ENCODE measurements at regions not wholly inside any gene's neighbourhood (a gene's known extent, or its start where the extent isn't known, plus 50 kb on each side); places are given as distances from the start of the nearest gene placed in this dataset.

GRCh38 chr5:174324680-174325079 lies 279.2 kb downstream of the NSG2 start:
- in situ Hi-C loops (cut with MboI; ENCODE audit: low sequenced_read_pairs) = loop anchor here (25.0 kb wide), 1 partner anchor 712 kb away; the partner anchor contains the start of gene BOD1

- in situ Hi-C loops (cut with MboI; ENCODE audit: low sequenced_read_pairs) = no loop called here
Measured at GRCh38 chr5:174325431-174325830, 279.9 kb downstream of the NSG2 start.

GRCh38 chr5:174325961-174326360 lies 280.5 kb downstream of the NSG2 start:
- in situ Hi-C loops (cut with MboI; ENCODE audit: low sequenced_read_pairs) = no loop called here

- in situ Hi-C loops (cut with MboI; ENCODE audit: low sequenced_read_pairs) = no loop called here
Measured at GRCh38 chr5:174326372-174326771, 280.9 kb downstream of the NSG2 start.

GRCh38 chr5:174327317-174327864 lies 281.9 kb downstream of the NSG2 start:
- in situ Hi-C loops (cut with MboI; ENCODE audit: low sequenced_read_pairs) = no loop called here

- in situ Hi-C loops (cut with MboI; ENCODE audit: low sequenced_read_pairs) = no loop called here
Measured at GRCh38 chr5:174327896-174328295, 282.4 kb downstream of the NSG2 start.

- in situ Hi-C loops (cut with MboI; ENCODE audit: low sequenced_read_pairs) = no loop called here
Measured at GRCh38 chr5:174328631-174329299, 283.3 kb downstream of the NSG2 start.

GRCh38 chr5:174329738-174330137 lies 284.2 kb downstream of the NSG2 start:
- in situ Hi-C loops (cut with MboI; ENCODE audit: low sequenced_read_pairs) = no loop called here

- in situ Hi-C loops (cut with MboI; ENCODE audit: low sequenced_read_pairs) = no loop called here
Measured at GRCh38 chr5:174335682-174336364, 290.3 kb downstream of the NSG2 start.

GRCh38 chr5:174336479-174336878 lies 291.0 kb downstream of the NSG2 start:
- in situ Hi-C loops (cut with MboI; ENCODE audit: low sequenced_read_pairs) = no loop called here

GRCh38 chr5:174337276-174338184 lies 292.0 kb downstream of the NSG2 start:
- in situ Hi-C loops (cut with MboI; ENCODE audit: low sequenced_read_pairs) = no loop called here

- in situ Hi-C loops (cut with MboI; ENCODE audit: low sequenced_read_pairs) = no loop called here
Measured at GRCh38 chr5:174338185-174339010, 292.9 kb downstream of the NSG2 start.

- in situ Hi-C loops (cut with MboI; ENCODE audit: low sequenced_read_pairs) = no loop called here
Measured at GRCh38 chr5:174339130-174339529, 293.6 kb downstream of the NSG2 start.

GRCh38 chr5:174340226-174340625 lies 294.7 kb downstream of the NSG2 start:
- in situ Hi-C loops (cut with MboI; ENCODE audit: low sequenced_read_pairs) = no loop called here

- in situ Hi-C loops (cut with MboI; ENCODE audit: low sequenced_read_pairs) = no loop called here
Measured at GRCh38 chr5:174342696-174343095, 297.2 kb downstream of the NSG2 start.

- in situ Hi-C loops (cut with MboI; ENCODE audit: low sequenced_read_pairs) = no loop called here
Measured at GRCh38 chr5:174343826-174344225, 298.3 kb downstream of the NSG2 start.

- in situ Hi-C loops (cut with MboI; ENCODE audit: low sequenced_read_pairs) = no loop called here
Measured at GRCh38 chr5:174344335-174344734, 298.8 kb downstream of the NSG2 start.

GRCh38 chr5:174347183-174347582 lies 301.7 kb downstream of the NSG2 start:
- in situ Hi-C loops (cut with MboI; ENCODE audit: low sequenced_read_pairs) = no loop called here

GRCh38 chr5:174348311-174348981 lies 302.9 kb downstream of the NSG2 start:
- in situ Hi-C loops (cut with MboI; ENCODE audit: low sequenced_read_pairs) = no loop called here

GRCh38 chr5:174352681-174353080 lies 307.2 kb downstream of the NSG2 start:
- in situ Hi-C loops (cut with MboI; ENCODE audit: low sequenced_read_pairs) = no loop called here

Measured in HL-60/S4 treated with phorbol 12-myristate 13-acetate at 8.2 ng/mL for 4 days and 3 days (cell line).